PC-3 (cell line): ENCODE measurements at regions not wholly inside any gene's neighbourhood (a gene's known extent, or its start where the extent isn't known, plus 50 kb on each side); places are given as distances from the start of the nearest gene placed in this dataset.

Source experiments
- ATAC-seq: fragments of 200-7000 bp; cut with Tn5 transposase; 2 replicates; pipeline ENCODE4 v1.9.1; 2020; ENCODE audit warnings: mild to moderate bottlenecking, moderate library complexity
- BruUV-seq: library from RNA; stranded (reverse); fragments of 400-500 nt; replicated peaks from 2 replicates; lab custom pipeline; 2021; lab: Mats Ljungman, UMichigan
- CTCF ChIA-PET: fragments of 300-600 bp; sonication (Branson Sonifier 250); formaldehyde crosslinking; loops from one replicate; lab custom pipeline; 2022; ENCODE audit warnings: antibody characterized with exemption; lab: Charles Lee
- POLR2A ChIA-PET: fragments of 300-600 bp; sonication (Branson Sonifier 250); formaldehyde crosslinking; loops from one replicate; lab custom pipeline; 2022; ENCODE audit warnings: antibody characterized with exemption; ENCODE audit not compliant: unreplicated experiment; lab: Charles Lee
- DNase-seq: peaks from one replicate; pipeline ENCODE4 v3.0.0-alpha.2; 2015
- H2AFZ ChIP-seq: fragments of 300-600 bp; sonication (generic); 2 replicates; pipeline ENCODE4 v1.6.0; 2016; ENCODE audit warnings: antibody characterized with exemption, low read length
- H3F3A ChIP-seq: fragments of 300-600 bp; sonication (generic); one replicate; pipeline ENCODE4 v1.6.0; 2017; ENCODE audit warnings: antibody characterized with exemption, low read length, control low read depth, mild to moderate bottlenecking; ENCODE audit not compliant: unreplicated experiment
- H3K27ac ChIP-seq: fragments of 300-600 bp; sonication (generic); 2 replicates; pipeline ENCODE4 v1.5.1; 2016; ENCODE audit warnings: mild to moderate bottlenecking, low read length
- H3K27me3 ChIP-seq: fragments of 300-600 bp; sonication (generic); 2 replicates; pipeline ENCODE4 v1.6.1; 2016; ENCODE audit warnings: low read length, mixed read lengths
- H3K36me3 ChIP-seq: fragments of 300-600 bp; sonication (generic); 2 replicates; pipeline ENCODE4 v1.6.1; 2016; ENCODE audit warnings: low read depth, mixed run types, low read length, mixed read lengths
- H3K4me1 ChIP-seq: fragments of 300-600 bp; sonication (generic); 2 replicates; pipeline ENCODE4 v1.5.1; 2016; ENCODE audit warnings: low read length; ENCODE audit not compliant: insufficient read depth
- H3K4me2 ChIP-seq: fragments of 300-600 bp; sonication (generic); 2 replicates; pipeline ENCODE4 v1.6.0; 2016; ENCODE audit warnings: low read length
- H3K4me3 ChIP-seq: fragments of 300-600 bp; sonication (generic); 2 replicates; pipeline ENCODE4 v1.5.1; 2016; ENCODE audit warnings: mild to moderate bottlenecking, low read length, mixed read lengths
- H3K79me2 ChIP-seq: fragments of 300-600 bp; sonication (generic); 2 replicates; pipeline ENCODE4 v1.6.1; 2017; ENCODE audit warnings: low read length, mixed read lengths
- H3K9ac ChIP-seq: fragments of 300-600 bp; sonication (generic); 2 replicates; pipeline ENCODE4 v1.6.0; 2016; ENCODE audit warnings: mild to moderate bottlenecking, low read length
- H3K9me2 ChIP-seq: fragments of 300-600 bp; sonication (generic); replicated peaks from 2 replicates; pipeline ENCODE4 v1.6.1; 2016; ENCODE audit warnings: mixed run types, low read length, mixed read lengths
- H3K9me3 ChIP-seq: fragments of 300-600 bp; sonication (generic); 2 replicates; pipeline ENCODE4 v1.6.1; 2016; ENCODE audit warnings: low read length, mixed read lengths
- H4K20me1 ChIP-seq: fragments of 300-600 bp; sonication (generic); 2 replicates; pipeline ENCODE4 v1.6.1; 2016; ENCODE audit warnings: low read length, mixed read lengths
- EZH2 ChIP-seq: fragments of 300-600 bp; sonication (generic); IDR thresholded peaks from one replicate; pipeline ENCODE4 v1.6.1; 2017; ENCODE audit warnings: antibody characterized with exemption, mild to moderate bottlenecking, low read length; ENCODE audit not compliant: unreplicated experiment
- EZH2phosphoT487 ChIP-seq: fragments of 300-600 bp; sonication (generic); IDR thresholded peaks from 2 replicates; pipeline ENCODE4 v1.6.1; 2018; ENCODE audit warnings: mild to moderate bottlenecking, antibody characterized with exemption, low read length, borderline replicate concordance
- intact Hi-C: fragments of 100-400 bp; cut with micrococcal nuclease; formaldehyde crosslinking; loops from 2 replicates; pipeline ENCODE4 v1.9.0; 2023
- TF ChIP-seq, protein P1 (sequence below): fragments of 300-600 bp; sonication (generic); conservative IDR thresholded peaks from 2 replicates; pipeline ENCODE4 v1.5.1; 2017; ENCODE audit warnings: antibody characterized with exemption, low read depth, mild to moderate bottlenecking, low read length

DNA sequence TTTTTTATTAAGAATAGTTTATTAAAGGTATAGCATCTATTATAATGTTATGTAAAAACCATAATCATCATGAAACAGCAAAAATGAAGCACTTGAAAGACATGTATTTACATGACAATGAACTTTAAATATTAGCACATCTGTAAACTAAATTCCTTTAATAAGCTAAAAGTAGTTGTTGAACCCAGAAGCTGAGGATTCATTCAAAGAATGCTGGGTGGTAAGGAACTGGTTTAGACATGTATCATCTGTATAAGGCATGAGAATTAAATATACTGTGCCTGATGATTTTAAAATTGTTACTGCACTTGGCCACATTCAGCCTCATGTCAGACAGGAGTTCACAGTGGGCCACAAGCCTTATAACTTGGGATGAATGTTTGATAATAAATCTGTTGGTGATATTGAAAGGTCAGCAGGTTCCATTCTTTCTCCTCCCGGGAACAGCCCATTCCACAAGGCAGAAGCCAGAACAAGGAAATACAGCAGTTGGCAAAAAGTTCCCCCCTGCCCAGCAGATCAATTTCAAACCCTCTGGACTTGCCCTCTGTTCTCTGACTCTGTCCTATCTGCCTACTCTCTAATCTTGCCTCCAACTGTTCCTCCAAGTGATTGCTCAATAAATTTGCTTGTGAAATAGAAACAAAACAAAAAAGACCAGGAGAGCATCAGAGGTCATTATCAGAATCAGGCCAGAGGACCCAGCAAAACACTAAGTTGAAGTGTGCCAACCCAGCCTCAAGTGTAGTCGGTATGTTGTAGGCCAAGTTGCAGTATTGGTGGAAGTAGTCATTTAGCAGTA is 49.8 kb upstream of the TEX264 start:
- no TSS peak for BruUV-seq
- Histone ChIP-seq H4K20me1 (no peaks in the 10 kb centered on the region), H3K27me3 (no peaks in the 10 kb centered on the region), H3K4me1 (no peaks in the 10 kb centered on the region), H3K27ac (no peak overlapping the region), H3K36me3 (no peaks in the 10 kb centered on the region), H3K9me3 (no peaks in the 10 kb centered on the region), H3K9me2 (no peaks in the 10 kb centered on the region), H3F3A (no peaks in the 10 kb centered on the region), H3K4me2 (no peak overlapping the region), H3K9ac (no peak overlapping the region), H3K79me2 (peaks cover 11% of the 10 kb centered on the region; the same call in 1 of the 2 replicates), H3K4me3 (no peak overlapping the region), H2AFZ (no peak overlapping the region)
- intact Hi-C loops = no loop called here
- ChIA-PET CTCF (no interaction called here), POLR2A (interaction anchor here (0.6 kb wide), 1 partner anchor 62 kb away, joined by 5 read pairs; no protein-coding TSS in a partner anchor)
- DNase-seq (no peak), ATAC-seq (no peak)
- no peak for TF ChIP-seq EZH2
- TF ChIP-seq EZH2phosphoT487 = no peak
- TF ChIP-seq, protein P1, sequence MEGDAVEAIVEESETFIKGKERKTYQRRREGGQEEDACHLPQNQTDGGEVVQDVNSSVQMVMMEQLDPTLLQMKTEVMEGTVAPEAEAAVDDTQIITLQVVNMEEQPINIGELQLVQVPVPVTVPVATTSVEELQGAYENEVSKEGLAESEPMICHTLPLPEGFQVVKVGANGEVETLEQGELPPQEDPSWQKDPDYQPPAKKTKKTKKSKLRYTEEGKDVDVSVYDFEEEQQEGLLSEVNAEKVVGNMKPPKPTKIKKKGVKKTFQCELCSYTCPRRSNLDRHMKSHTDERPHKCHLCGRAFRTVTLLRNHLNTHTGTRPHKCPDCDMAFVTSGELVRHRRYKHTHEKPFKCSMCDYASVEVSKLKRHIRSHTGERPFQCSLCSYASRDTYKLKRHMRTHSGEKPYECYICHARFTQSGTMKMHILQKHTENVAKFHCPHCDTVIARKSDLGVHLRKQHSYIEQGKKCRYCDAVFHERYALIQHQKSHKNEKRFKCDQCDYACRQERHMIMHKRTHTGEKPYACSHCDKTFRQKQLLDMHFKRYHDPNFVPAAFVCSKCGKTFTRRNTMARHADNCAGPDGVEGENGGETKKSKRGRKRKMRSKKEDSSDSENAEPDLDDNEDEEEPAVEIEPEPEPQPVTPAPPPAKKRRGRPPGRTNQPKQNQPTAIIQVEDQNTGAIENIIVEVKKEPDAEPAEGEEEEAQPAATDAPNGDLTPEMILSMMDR = no peak
